NCI-H2107 treated with DMSO at 0.1 percent for 48 hours (cell line): ENCODE measurements at regions not wholly inside any gene's neighbourhood (a gene's known extent, or its start where the extent isn't known, plus 50 kb on each side); places are given as distances from the start of the nearest gene placed in this dataset.

Source experiments
- DNase-seq: peaks from one replicate; lab custom pipeline; 2025; ENCODE audit not compliant: unreplicated experiment; lab: John Stamatoyannopoulos, UW

GRCh38 chr2:7281231-7282201, 364.3 kb downstream of the RNF144A start:
- no peak for DNase-seq

GRCh38 chr2:7286120-7286519, 368.9 kb downstream of the RNF144A start:
- DNase-seq, result no peak

- DNase-seq, result no peak
Measured at GRCh38 chr2:7288484-7288883, 371.3 kb downstream of the RNF144A start.

- DNase-seq, result no peak
Measured at GRCh38 chr2:7289697-7290096, 372.5 kb downstream of the RNF144A start.

- DNase-seq, result no peak
Measured at GRCh38 chr2:7292154-7292691, 375.0 kb downstream of the RNF144A start.

GRCh38 chr2:7309582-7309981, 392.4 kb downstream of the RNF144A start:
- DNase-seq, result no peak

- no peak for DNase-seq
Measured at GRCh38 chr2:7324706-7325105, 407.5 kb downstream of the RNF144A start.

GRCh38 chr2:7325186-7325585, 408.0 kb downstream of the RNF144A start:
- DNase-seq, result no peak

- DNase-seq, result no peak
Measured at GRCh38 chr2:7329465-7329864, 412.3 kb downstream of the RNF144A start.

- DNase-seq, result no peak
Measured at GRCh38 chr2:7333189-7333765, 416.1 kb downstream of the RNF144A start.

GRCh38 chr2:7333960-7334493, 416.8 kb downstream of the RNF144A start:
- DNase-seq, result no peak

- no peak for DNase-seq
Measured at GRCh38 chr2:7338961-7339360, 421.7 kb downstream of the RNF144A start.

GRCh38 chr2:7346336-7346735, 429.1 kb downstream of the RNF144A start:
- DNase-seq, result no peak

GRCh38 chr2:7348761-7349160, 431.5 kb downstream of the RNF144A start:
- no peak for DNase-seq

GRCh38 chr2:7352191-7352590, 435.0 kb downstream of the RNF144A start:
- no peak for DNase-seq

- DNase-seq, result no peak
Measured at GRCh38 chr2:7353571-7353970, 436.4 kb downstream of the RNF144A start.

- no peak for DNase-seq
Measured at GRCh38 chr2:7355781-7356180, 438.6 kb downstream of the RNF144A start.

- DNase-seq, result peak; percentile 47
Measured at GRCh38 chr2:7356909-7357584, 439.8 kb downstream of the RNF144A start.

- no peak for DNase-seq
Measured at GRCh38 chr2:7357993-7358392, 440.8 kb downstream of the RNF144A start.

GRCh38 chr2:7358865-7359447, 441.7 kb downstream of the RNF144A start:
- DNase-seq, result no peak

- no peak for DNase-seq
Measured at GRCh38 chr2:7363906-7364305, 446.7 kb downstream of the RNF144A start.
